HG03095 (cell line): ENCODE measurements at regions not wholly inside any gene's neighbourhood (a gene's known extent, or its start where the extent isn't known, plus 50 kb on each side); places are given as distances from the start of the nearest gene placed in this dataset.

Experiments
- ATAC-seq: cut with Tn5 transposase; IDR thresholded peaks from one replicate; pipeline ENCODE4 v1.9.1; 2021; ENCODE audit warnings: moderate library complexity; ENCODE audit not compliant: unreplicated experiment

- ATAC-seq: no peak
These were observed 763.5 kb downstream of the SUCLG1 start for GRCh38 chr2:83695530-83695929.

GRCh38 chr2:83695037-83695436, 764.0 kb downstream of the SUCLG1 start:
- ATAC-seq: no peak

GRCh38 chr2:83689402-83689801, 769.7 kb downstream of the SUCLG1 start:
- ATAC-seq: no peak

- ATAC-seq: no peak
These were observed 772.2 kb downstream of the SUCLG1 start for GRCh38 chr2:83686863-83687262.

- ATAC-seq: no peak
These were observed 785.0 kb downstream of the SUCLG1 start for GRCh38 chr2:83674050-83674449.

- no peak for ATAC-seq
These were observed 793.2 kb downstream of the SUCLG1 start for GRCh38 chr2:83665894-83666293.

- ATAC-seq: no peak
These were observed 793.9 kb downstream of the SUCLG1 start for GRCh38 chr2:83665154-83665553.

GRCh38 chr2:83661711-83662110, 797.4 kb downstream of the SUCLG1 start:
- ATAC-seq: no peak

- ATAC-seq: no peak
These were observed 804.9 kb downstream of the SUCLG1 start for GRCh38 chr2:83654091-83654611.

- no peak for ATAC-seq
These were observed 808.2 kb downstream of the SUCLG1 start for GRCh38 chr2:83650898-83651297.

- no peak for ATAC-seq
These were observed 808.9 kb downstream of the SUCLG1 start for GRCh38 chr2:83650161-83650560.

GRCh38 chr2:83640506-83640905, 818.6 kb downstream of the SUCLG1 start:
- ATAC-seq: no peak

GRCh38 chr2:83633423-83633822, 825.7 kb downstream of the SUCLG1 start:
- no peak for ATAC-seq

GRCh38 chr2:83630351-83630750, 828.7 kb downstream of the SUCLG1 start:
- ATAC-seq: no peak

GRCh38 chr2:83615511-83615910, 843.6 kb downstream of the SUCLG1 start:
- no peak for ATAC-seq

- ATAC-seq: no peak
These were observed 845.9 kb downstream of the SUCLG1 start for GRCh38 chr2:83613178-83613577.

GRCh38 chr2:83602753-83603152, 856.3 kb downstream of the SUCLG1 start:
- no peak for ATAC-seq

- ATAC-seq: no peak
These were observed 862.3 kb downstream of the SUCLG1 start for GRCh38 chr2:83596592-83597282.

GRCh38 chr2:83595926-83596325, 863.2 kb downstream of the SUCLG1 start:
- ATAC-seq: no peak

GRCh38 chr2:83595121-83595690, 863.9 kb downstream of the SUCLG1 start:
- ATAC-seq: no peak

GRCh38 chr2:83594241-83595120, 864.6 kb downstream of the SUCLG1 start:
- no peak for ATAC-seq

- no peak for ATAC-seq
These were observed 871.8 kb downstream of the SUCLG1 start for GRCh38 chr2:83587309-83587708.
